K562 (cell line): ENCODE measurements at regions not wholly inside any gene's neighbourhood (a gene's known extent, or its start where the extent isn't known, plus 50 kb on each side); places are given as distances from the start of the nearest gene placed in this dataset.

Experiments
- ATAC-seq: fragments of 200-7000 bp; cut with Tn5 transposase; 3 replicates; pipeline ENCODE4 v1.9.1; 2020; ENCODE audit warnings: moderate library complexity
- BruUV-seq: library from RNA; stranded (reverse); fragments of 400-500 nt; replicated peaks from 2 replicates; lab custom pipeline; 2021; lab: Mats Ljungman, UMichigan
- CTCF ChIA-PET: fragments of 300-600 bp; formaldehyde crosslinking; extraction: SDS; loops from one replicate; lab custom pipeline; 2021; ENCODE audit warnings: low intra/inter-chr PET ratio; lab: Yijun Ruan, JAX
- POLR2A ChIA-PET: fragments of 300-600, 350-650 bp; sonication (Branson Sonifier 250); formaldehyde crosslinking; extraction: SDS; loops from one replicate; lab custom pipeline; 2021; ENCODE audit warnings: antibody characterized with exemption, inconsistent platforms; lab: Yijun Ruan, JAX
- DNase-seq, 4 experiments: peaks; one replicate each; pipeline versions ENCODE4 v3.0.0 to v3.0.0-alpha.2; 2011 to 2018; ENCODE audit warnings: low spot score in 3 of 4, mixed read lengths in 3 of 4; ENCODE audit errors: extremely low read depth in 1 of 4
- FAIRE-seq: peaks from 2 replicates; lab custom pipeline; 2011; peaks lifted over from hg19 to GRCh38; lab: Jason Lieb, UNC
- H2AFZ ChIP-seq: 2 replicates; pipeline ENCODE4 v1.6.0; 2011; ENCODE audit warnings: low read depth, low read length, control low read depth, inconsistent platforms
- H3K27ac ChIP-seq: fragments of 200-600 bp; 3 replicates; pipeline ENCODE4 v1.8.0; 2011; ENCODE audit warnings: low read depth, mild to moderate bottlenecking, control low read depth, inconsistent platforms, low read length, moderate library complexity, mixed read lengths; ENCODE audit errors: extremely low read depth
- H3K27me3 ChIP-seq, 2 experiments: fragments of 300-600 bp in 1 of 2; 2 replicates in 1 of 2; 3 replicates in 1 of 2; pipeline versions ENCODE4 v1.6.0 to v1.8.0; 2011; ENCODE audit warnings: inconsistent platforms in 2 of 2, low read length in 2 of 2, mild to moderate bottlenecking in 1 of 2, mixed read lengths in 1 of 2, moderate library complexity in 1 of 2; ENCODE audit not compliant: control insufficient read depth in 2 of 2, insufficient read depth in 2 of 2
- H3K36me3 ChIP-seq: fragments of 300-600 bp; 3 replicates; pipeline ENCODE4 v1.8.0; 2011; ENCODE audit warnings: mild to moderate bottlenecking, low read length, inconsistent platforms; ENCODE audit not compliant: control insufficient read depth, insufficient read depth
- H3K4me1 ChIP-seq, 2 experiments: fragments of 200-600 bp in 1 of 2; replicated peaks in 1 of 2; 2 replicates in 1 of 2; 3 replicates in 1 of 2; pipeline versions ENCODE4 v1.5.1 to v1.8.0; 2011; ENCODE audit warnings: inconsistent platforms in 2 of 2, low read length in 2 of 2, mild to moderate bottlenecking in 1 of 2, mixed read lengths in 1 of 2, moderate library complexity in 1 of 2; ENCODE audit not compliant: control insufficient read depth in 2 of 2, insufficient read depth in 2 of 2
- H3K4me2 ChIP-seq: 2 replicates; pipeline ENCODE4 v1.6.1; 2011; ENCODE audit warnings: low read length, control low read depth, inconsistent platforms, mixed read lengths; ENCODE audit not compliant: insufficient read depth
- H3K4me3 ChIP-seq: fragments of 200-600 bp; sonication (generic), shearing (Covaris generic); 2 replicates; pipeline ENCODE4 v1.5.1; 2016; ENCODE audit warnings: control low read depth, inconsistent platforms
- H3K79me2 ChIP-seq: fragments of 200-600 bp; 3 replicates; pipeline ENCODE4 v1.8.0; 2011; ENCODE audit warnings: low read length, inconsistent platforms; ENCODE audit not compliant: control insufficient read depth, insufficient read depth
- H3K9ac ChIP-seq, 2 experiments: 2 replicates each; pipeline versions ENCODE4 v1.6.0 to v1.6.1; 2011; ENCODE audit warnings: low read depth in 2 of 2, low read length in 2 of 2, control low read depth in 1 of 2, inconsistent platforms in 1 of 2, mild to moderate bottlenecking in 1 of 2, mixed read lengths in 1 of 2; ENCODE audit not compliant: insufficient read depth in 1 of 2
- H3K9me1 ChIP-seq: one replicate; pipeline ENCODE4 v1.6.0; 2011; ENCODE audit warnings: inconsistent platforms, mild to moderate bottlenecking, low read length, moderate library complexity; ENCODE audit not compliant: control insufficient read depth, insufficient read depth
- H3K9me3 ChIP-seq: replicated peaks from 2 replicates; pipeline ENCODE4 v1.5.1; 2011; ENCODE audit warnings: low read depth, low read length, inconsistent platforms; ENCODE audit not compliant: control insufficient read depth, insufficient read depth
- H4K20me1 ChIP-seq: replicated peaks from 2 replicates; pipeline ENCODE4 v1.6.1; 2011; ENCODE audit warnings: low read length, inconsistent platforms, mixed read lengths; ENCODE audit not compliant: control insufficient read depth, insufficient read depth
- CHD1 ChIP-seq: fragments of 200-600 bp; sonication (generic); IDR thresholded peaks from one replicate; pipeline ENCODE4 v1.6.1; 2012; ENCODE audit warnings: mild to moderate bottlenecking, moderate library complexity, low read length, inconsistent platforms
- CREB3L1 ChIP-seq: fragments of 450-650 bp; IDR thresholded peaks from 2 replicates; pipeline ENCODE4 v1.6.1; 2014; ENCODE audit warnings: low read depth, mild to moderate bottlenecking, moderate library complexity, borderline replicate concordance
- HDAC1 ChIP-seq, 2 experiments: fragments of 450-650 bp; IDR thresholded peaks; 2 replicates each; pipeline ENCODE4 v1.6.1; 2016 to 2017; ENCODE audit warnings: inconsistent platforms in 1 of 2, mild to moderate bottlenecking in 1 of 2, moderate library complexity in 1 of 2
- NR3C1 ChIP-seq: sonication (generic); formaldehyde crosslinking; IDR thresholded peaks from 2 replicates; pipeline ENCODE4 v1.8.1; 2022; ENCODE audit warnings: missing genetic modification reagents
- PURB ChIP-seq: sonication (generic); formaldehyde crosslinking; IDR thresholded peaks from 2 replicates; pipeline ENCODE4 v1.9.0; 2021; ENCODE audit warnings: low read depth, mild to moderate bottlenecking, missing genetic modification reagents
- PYGO2 ChIP-seq: fragments of 450-650 bp; IDR thresholded peaks from 2 replicates; pipeline ENCODE4 v1.6.1; 2016; ENCODE audit warnings: mild to moderate bottlenecking, missing genetic modification characterization, moderate library complexity, missing compliant biosample characterization
- RAD21 ChIP-seq, 2 experiments: fragments of 250-450 bp in 1 of 2; fragments of 450-650 bp in 1 of 2; sonication (Bioruptor Pico) in 1 of 2; formaldehyde crosslinking in 1 of 2; IDR thresholded peaks in 1 of 2; conservative IDR thresholded peaks in 1 of 2; 2 replicates each; pipeline versions ENCODE4 v1.4.0 to v1.8.0; 2020 to 2022; ENCODE audit warnings: mild to moderate bottlenecking in 2 of 2, moderate library complexity in 1 of 2
- RB1 ChIP-seq: fragments of 450-650 bp; IDR thresholded peaks from 2 replicates; pipeline ENCODE4 v1.6.1; 2017; ENCODE audit warnings: low read depth, mild to moderate bottlenecking
- SREBF2 ChIP-seq: sonication (generic); formaldehyde crosslinking; IDR thresholded peaks from 2 replicates; pipeline ENCODE4 v1.4.0; 2020; ENCODE audit warnings: mild to moderate bottlenecking, missing genetic modification reagents
- ZC3H11A ChIP-seq: IDR thresholded peaks from 2 replicates; pipeline ENCODE4 v1.6.1; 2012; ENCODE audit warnings: low read depth, low read length, improper control_type of control experiment
- ZNF431 ChIP-seq: sonication (generic); formaldehyde crosslinking; IDR thresholded peaks from 2 replicates; pipeline ENCODE4 v1.8.0; 2022; ENCODE audit warnings: mild to moderate bottlenecking, missing genetic modification reagents
- WGBS: fragments of 100-300 bp; shearing (Covaris generic); methylation state at CpG from one replicate; pipeline ENCODE4 v1.1.6; 2016; ENCODE audit warnings: low coverage, mixed read lengths; ENCODE audit not compliant: insufficient coverage; ENCODE audit errors: missing lambda C conversion rate; 5-methylcytosine and 5-hydroxymethylcytosine counted together
- in situ Hi-C: fragments of 300-500 bp; cut with MboI; formaldehyde crosslinking; loops from 4 replicates; pipeline ENCODE4 v1.15.0; 2018; ENCODE audit warnings: inconsistent platforms, mixed read lengths
- intact Hi-C: fragments of 100-400 bp; cut with micrococcal nuclease; formaldehyde crosslinking; loops from 2 replicates; pipeline ENCODE4 v1.14.2; 2022
- TF ChIP-seq, protein P1 (sequence below): fragments of 200-400 bp; formaldehyde crosslinking; IDR thresholded peaks from 2 replicates; pipeline ENCODE4 v1.6.1; 2017; ENCODE audit warnings: mild to moderate bottlenecking, low read depth, low read length, moderate library complexity

GRCh38 chr4:167541286-167541685 is 307.0 kb upstream of the SPOCK3 start:
- no peaks in the 10 kb centered on the region for H3K9me1 ChIP-seq
- in situ Hi-C loops: no loop called here
- 0% methylated on average over 3 of the region's 3 CpGs for WGBS
- H3K4me3 ChIP-seq: no peak overlapping the region
- intact Hi-C loops: no loop called here
- H3K27ac ChIP-seq: no peak overlapping the region
- DNase-seq: no peak
- ChIA-PET POLR2A (no interaction called here), CTCF (no interaction called here)
- no peaks in the 10 kb centered on the region for H3K9me3 ChIP-seq
- H3K4me1 ChIP-seq: no peaks in the 10 kb centered on the region
- no peaks in the 10 kb centered on the region for H3K79me2 ChIP-seq
- H3K36me3 ChIP-seq: no peaks in the 10 kb centered on the region
- H3K9ac ChIP-seq: no peak overlapping the region
- no TSS peak for BruUV-seq
- H2AFZ ChIP-seq: no peak overlapping the region
- no peaks in the 10 kb centered on the region for H4K20me1 ChIP-seq
- H3K4me2 ChIP-seq: no peak overlapping the region
- TF ChIP-seq SREBF2 (CRISPR knock-in tag) (no peak), PURB (CRISPR knock-in tag) (no peak), HDAC1 (IDR thresholded peaks at IDR 0.05) (no peak), PYGO2 (tag) (no peak), ZNF431 (CRISPR knock-in tag) (no peak), RB1 (no peak), CHD1 (no peak), RAD21 (CRISPR knock-in tag; conservative IDR thresholded peaks at IDR 0.05 in 1 of 2, IDR thresholded peaks at IDR 0.05 in 1 of 2) (no peak), ZC3H11A (no peak), CREB3L1 (no peak), NR3C1 (CRISPR knock-in tag) (no peak)
- TF ChIP-seq, protein P1, sequence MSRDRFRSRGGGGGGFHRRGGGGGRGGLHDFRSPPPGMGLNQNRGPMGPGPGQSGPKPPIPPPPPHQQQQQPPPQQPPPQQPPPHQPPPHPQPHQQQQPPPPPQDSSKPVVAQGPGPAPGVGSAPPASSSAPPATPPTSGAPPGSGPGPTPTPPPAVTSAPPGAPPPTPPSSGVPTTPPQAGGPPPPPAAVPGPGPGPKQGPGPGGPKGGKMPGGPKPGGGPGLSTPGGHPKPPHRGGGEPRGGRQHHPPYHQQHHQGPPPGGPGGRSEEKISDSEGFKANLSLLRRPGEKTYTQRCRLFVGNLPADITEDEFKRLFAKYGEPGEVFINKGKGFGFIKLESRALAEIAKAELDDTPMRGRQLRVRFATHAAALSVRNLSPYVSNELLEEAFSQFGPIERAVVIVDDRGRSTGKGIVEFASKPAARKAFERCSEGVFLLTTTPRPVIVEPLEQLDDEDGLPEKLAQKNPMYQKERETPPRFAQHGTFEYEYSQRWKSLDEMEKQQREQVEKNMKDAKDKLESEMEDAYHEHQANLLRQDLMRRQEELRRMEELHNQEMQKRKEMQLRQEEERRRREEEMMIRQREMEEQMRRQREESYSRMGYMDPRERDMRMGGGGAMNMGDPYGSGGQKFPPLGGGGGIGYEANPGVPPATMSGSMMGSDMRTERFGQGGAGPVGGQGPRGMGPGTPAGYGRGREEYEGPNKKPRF: no peak
- ATAC-seq: no peak
- FAIRE-seq: no peak
- no peaks in the 10 kb centered on the region for H3K27me3 ChIP-seq
